ENCODE measurements at regions not wholly inside any gene's neighbourhood (a gene's known extent, or its start where the extent isn't known, plus 50 kb on each side); places are given as distances from the start of the nearest gene placed in this dataset.

DNA sequence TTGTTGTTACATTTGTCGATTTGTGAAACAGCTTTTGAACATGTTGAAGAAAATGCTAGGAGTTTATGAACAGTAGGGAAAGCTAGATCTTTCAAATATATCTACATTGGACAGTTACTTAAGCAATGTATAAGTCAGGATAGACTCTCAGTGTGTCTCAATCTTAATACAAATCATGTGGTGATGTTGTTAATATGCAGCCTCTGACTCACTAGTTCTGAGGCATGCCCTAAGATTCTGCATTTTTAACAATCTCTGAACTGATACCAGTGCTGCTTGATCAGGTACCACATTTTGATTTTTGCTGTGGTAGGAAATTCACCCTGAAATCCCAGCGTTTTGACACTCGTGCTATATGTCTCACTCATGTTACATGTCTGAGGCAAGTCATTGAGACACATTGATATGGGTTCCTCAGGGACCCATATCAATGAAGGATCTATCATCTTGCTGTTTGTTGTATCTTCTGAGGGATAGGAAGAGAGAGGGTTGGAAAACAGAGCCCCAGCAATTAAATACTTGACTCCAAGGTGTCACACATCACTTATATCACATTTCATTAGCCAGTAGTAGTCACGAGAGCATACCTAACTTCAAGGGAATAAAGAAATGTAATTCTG, 597.9 kb downstream of the TAFA4 start:
- Histone ChIP-seq H3K27ac (no peak overlapping the region), H3K4me3 (no peak overlapping the region)
- TF ChIP-seq, protein P1, sequence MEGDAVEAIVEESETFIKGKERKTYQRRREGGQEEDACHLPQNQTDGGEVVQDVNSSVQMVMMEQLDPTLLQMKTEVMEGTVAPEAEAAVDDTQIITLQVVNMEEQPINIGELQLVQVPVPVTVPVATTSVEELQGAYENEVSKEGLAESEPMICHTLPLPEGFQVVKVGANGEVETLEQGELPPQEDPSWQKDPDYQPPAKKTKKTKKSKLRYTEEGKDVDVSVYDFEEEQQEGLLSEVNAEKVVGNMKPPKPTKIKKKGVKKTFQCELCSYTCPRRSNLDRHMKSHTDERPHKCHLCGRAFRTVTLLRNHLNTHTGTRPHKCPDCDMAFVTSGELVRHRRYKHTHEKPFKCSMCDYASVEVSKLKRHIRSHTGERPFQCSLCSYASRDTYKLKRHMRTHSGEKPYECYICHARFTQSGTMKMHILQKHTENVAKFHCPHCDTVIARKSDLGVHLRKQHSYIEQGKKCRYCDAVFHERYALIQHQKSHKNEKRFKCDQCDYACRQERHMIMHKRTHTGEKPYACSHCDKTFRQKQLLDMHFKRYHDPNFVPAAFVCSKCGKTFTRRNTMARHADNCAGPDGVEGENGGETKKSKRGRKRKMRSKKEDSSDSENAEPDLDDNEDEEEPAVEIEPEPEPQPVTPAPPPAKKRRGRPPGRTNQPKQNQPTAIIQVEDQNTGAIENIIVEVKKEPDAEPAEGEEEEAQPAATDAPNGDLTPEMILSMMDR (IDR thresholded peaks at IDR 0.05): no peak
- no peak for DNase-seq (ENCODE audit: low spot score)

DNA sequence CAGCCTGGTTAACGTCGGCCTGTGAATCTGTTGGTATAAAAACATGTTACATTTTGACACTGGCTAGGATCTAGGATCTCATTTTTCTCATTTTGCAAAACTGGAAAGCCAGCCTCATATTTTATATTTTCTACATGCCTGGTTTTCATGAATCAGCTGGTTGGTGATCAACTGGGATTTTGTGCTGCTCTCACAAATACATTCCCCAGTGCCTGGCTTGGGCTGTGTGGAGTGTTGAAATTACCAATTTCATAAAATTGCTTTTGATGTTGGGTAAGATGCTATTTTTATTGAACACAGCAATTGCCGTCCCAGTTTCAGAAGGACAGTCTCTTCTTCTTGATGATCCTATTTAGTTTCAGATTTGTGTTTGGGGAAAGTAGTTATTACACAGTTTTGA, 604.3 kb downstream of the TAFA4 start:
- no peak for DNase-seq (ENCODE audit: low spot score)
- no peak overlapping the region for H3K27ac ChIP-seq
- H3K4me3 ChIP-seq: no peak overlapping the region
- TF ChIP-seq, protein P1 (IDR thresholded peaks at IDR 0.05): no peak

DNA sequence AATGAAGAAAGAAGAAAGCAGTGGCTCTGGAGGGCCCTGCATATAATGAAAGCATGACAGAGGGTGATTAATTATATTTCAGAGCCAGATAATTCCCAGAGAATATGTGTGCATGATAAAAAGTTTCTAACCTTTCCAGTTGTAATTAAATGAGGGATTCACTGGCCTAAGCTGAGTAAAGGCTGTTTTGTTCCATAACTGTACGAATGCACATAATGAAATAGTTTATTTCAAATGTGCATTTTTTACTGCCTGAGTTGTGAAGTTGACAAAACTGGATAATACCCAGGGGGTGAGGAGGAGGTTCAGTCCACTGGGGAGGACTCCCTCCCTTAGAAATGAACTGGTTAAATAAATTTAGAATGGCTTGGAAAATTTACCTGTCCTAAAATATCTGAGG, 616.4 kb downstream of the TAFA4 start:
- Histone ChIP-seq H3K27ac (no peak overlapping the region), H3K4me3 (no peak overlapping the region)
- no peak for DNase-seq (ENCODE audit: low spot score)
- TF ChIP-seq, protein P1 (IDR thresholded peaks at IDR 0.05): no peak

DNA sequence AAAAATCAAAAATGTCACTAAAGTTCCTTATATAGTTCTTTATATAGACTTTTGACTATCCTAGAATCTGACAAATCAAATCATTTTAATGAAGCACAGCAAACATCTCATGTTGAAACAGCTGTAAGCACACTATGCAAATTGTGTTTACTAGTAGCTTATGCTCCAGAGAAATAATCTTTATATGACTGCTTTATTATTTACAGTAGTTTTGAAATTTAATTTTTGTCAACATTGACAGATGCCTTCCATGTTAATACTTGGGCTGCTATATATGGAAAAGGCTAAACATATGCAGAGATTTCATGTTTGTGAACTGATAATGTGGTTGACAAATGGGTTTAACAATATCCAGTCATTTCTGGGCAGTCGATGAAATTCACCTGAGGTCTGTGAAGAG, 616.8 kb downstream of the TAFA4 start:
- DNase-seq (ENCODE audit: low spot score): no peak
- Histone ChIP-seq H3K27ac (no peak overlapping the region), H3K4me3 (no peak overlapping the region)
- TF ChIP-seq, protein P1 (IDR thresholded peaks at IDR 0.05): no peak

DNA sequence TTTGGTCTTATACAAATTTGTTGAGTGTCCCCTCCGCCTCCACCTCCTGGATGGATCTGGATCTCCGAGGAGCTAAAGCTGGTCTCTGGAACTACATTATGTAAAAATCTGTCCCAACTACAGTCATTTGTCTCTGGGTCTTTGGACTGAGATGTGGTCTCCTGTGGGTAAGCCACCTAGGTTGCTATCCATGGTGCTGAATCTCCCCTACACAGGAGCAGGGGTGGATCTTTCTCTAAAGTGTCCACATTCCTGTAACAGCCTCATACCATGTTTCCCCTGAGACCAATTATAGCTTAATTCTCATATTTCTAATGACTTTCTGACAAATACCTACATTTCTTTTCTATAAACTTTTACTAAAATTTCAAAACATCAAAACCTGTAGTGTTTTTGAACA, 625.8 kb downstream of the TAFA4 start:
- TF ChIP-seq, protein P1 (IDR thresholded peaks at IDR 0.05): no peak
- no peak for DNase-seq (ENCODE audit: low spot score)
- no peak overlapping the region for H3K4me3 ChIP-seq
- no peak overlapping the region for H3K27ac ChIP-seq

DNA sequence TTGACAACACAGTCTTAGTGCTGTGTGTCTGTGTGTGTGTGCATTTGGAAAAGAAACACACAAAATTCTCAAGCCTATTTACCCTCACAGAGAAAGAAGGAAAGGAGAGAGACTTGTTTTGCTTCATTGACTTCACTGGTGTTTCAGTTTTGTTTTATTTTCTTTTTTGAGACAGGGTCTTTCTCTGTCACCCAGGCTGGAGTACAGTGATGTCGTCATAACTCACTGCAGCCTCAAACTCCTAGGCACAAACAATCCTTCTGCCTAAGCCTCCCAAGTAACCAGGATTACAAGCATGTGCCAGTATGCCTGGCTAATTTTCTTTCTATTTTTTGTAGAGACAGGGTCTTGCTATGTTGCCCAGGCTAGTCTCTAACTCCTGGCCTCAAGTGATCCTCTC, 636.9 kb downstream of the TAFA4 start:
- no peak for DNase-seq (ENCODE audit: low spot score)
- Histone ChIP-seq H3K4me3 (no peak overlapping the region), H3K27ac (no peak overlapping the region)
- TF ChIP-seq, protein P1 (IDR thresholded peaks at IDR 0.05): no peak

DNA sequence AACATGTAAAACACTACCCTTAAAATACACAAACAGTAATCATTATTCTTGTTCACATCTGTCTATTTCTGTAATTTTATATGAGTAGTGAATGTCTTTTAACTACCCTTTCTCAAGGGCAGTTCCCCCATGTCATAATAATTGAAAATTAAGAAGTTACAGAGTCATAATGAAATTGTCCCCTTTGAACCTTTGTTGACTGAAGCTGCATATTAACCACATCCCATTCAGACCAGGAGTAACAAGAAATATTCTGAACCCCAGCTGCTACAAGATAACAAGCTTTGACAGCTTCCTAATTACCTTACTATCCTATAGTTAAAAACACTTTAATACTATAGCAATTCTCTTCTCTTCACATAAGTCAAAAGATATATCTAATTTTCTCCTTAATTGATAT, 635.9 kb upstream of the SUCLG2 start:
- TF ChIP-seq, protein P1 (IDR thresholded peaks at IDR 0.05): no peak
- no peak overlapping the region for H3K4me3 ChIP-seq
- no peak overlapping the region for H3K27ac ChIP-seq
- no peak for DNase-seq (ENCODE audit: low spot score)
